HCT116 (cell line): ENCODE measurements at regions not wholly inside any gene's neighbourhood (a gene's known extent, or its start where the extent isn't known, plus 50 kb on each side); places are given as distances from the start of the nearest gene placed in this dataset.

Source experiments
- ATAC-seq: fragments of 200-7000 bp; cut with Tn5 transposase; 2 replicates; pipeline ENCODE4 v1.9.1; 2020; ENCODE audit warnings: mild to moderate bottlenecking, moderate library complexity
- BruUV-seq: library from RNA; stranded (reverse); fragments of 400-500 nt; replicated peaks from 2 replicates; lab custom pipeline; 2021; lab: Mats Ljungman, UMichigan
- CTCF ChIA-PET: fragments of 300-600 bp; sonication (Branson Sonifier 250); formaldehyde crosslinking; loops from one replicate; lab custom pipeline; 2021; ENCODE audit warnings: antibody characterized with exemption; lab: Charles Lee
- POLR2A ChIA-PET: fragments of 300-600, 350-600 bp; sonication (Branson Sonifier 250); formaldehyde crosslinking; loops from one replicate; lab custom pipeline; 2021; ENCODE audit warnings: antibody characterized with exemption; lab: Charles Lee
- RAD21 ChIA-PET, 2 experiments: fragments of 300-600 bp; sonication (Branson Sonifier 250); formaldehyde crosslinking; loops; one replicate each; lab custom pipeline; 2023; ENCODE audit warnings: low total read pairs in 2 of 2; ENCODE audit not compliant: uncharacterized antibody in 2 of 2, unreplicated experiment in 2 of 2, low non-redundant PET in 1 of 2; lab: Charles Lee
- DNase-seq: peaks from one replicate; pipeline ENCODE4 v3.0.0-alpha.2; 2010; ENCODE audit warnings: low read depth, low spot score
- H2AFZ ChIP-seq: fragments of 200-600 bp; shearing (Covaris generic), sonication (generic); 2 replicates; pipeline ENCODE4 v1.6.1; 2017; ENCODE audit warnings: low read depth, mixed run types, mixed read lengths, antibody characterized with exemption, low read length; ENCODE audit not compliant: poor library complexity, severe bottlenecking
- H3K27ac ChIP-seq: 2 replicates; pipeline ENCODE4 v1.5.1; 2012; ENCODE audit warnings: low read depth, low read length
- H3K27me3 ChIP-seq: fragments of 200-600 bp; sonication (generic); 2 replicates; pipeline ENCODE4 v1.6.1; 2016; ENCODE audit warnings: mixed run types, low read length, mixed read lengths; ENCODE audit not compliant: insufficient read depth
- H3K36me3 ChIP-seq, 2 experiments: fragments of 200-500 bp in 1 of 2; fragments of 200-600 bp in 1 of 2; sonication (Bioruptor generic) in 1 of 2; sonication (generic) in 1 of 2; 2 replicates each; pipeline versions ENCODE4 v1.5.1 to v1.6.1; 2014 to 2016; ENCODE audit warnings: low read length in 2 of 2, inconsistent platforms in 1 of 2, mixed read lengths in 1 of 2, mixed run types in 1 of 2; ENCODE audit not compliant: insufficient read depth in 2 of 2, control insufficient read depth in 1 of 2
- H3K4me1 ChIP-seq, 2 experiments: fragments of 200-600 bp in 1 of 2; sonication (generic) in 1 of 2; 2 replicates each; pipeline versions ENCODE4 v1.5.1 to v1.6.1; 2012 to 2017; ENCODE audit warnings: low read length in 2 of 2, inconsistent platforms in 1 of 2, mild to moderate bottlenecking in 1 of 2, mixed read lengths in 1 of 2, mixed run types in 1 of 2, moderate library complexity in 1 of 2; ENCODE audit not compliant: insufficient read depth in 2 of 2, control insufficient read depth in 1 of 2
- H3K4me2 ChIP-seq: fragments of 200-600 bp; sonication (generic); 2 replicates; pipeline ENCODE4 v1.6.1; 2017; ENCODE audit warnings: mixed run types, low read length, mixed read lengths
- H3K4me3 ChIP-seq, 2 experiments: fragments of 200-600 bp in 1 of 2; sonication (generic) in 1 of 2; replicated peaks in 1 of 2; 2 replicates each; pipeline ENCODE4 v1.5.1; 2011 to 2016; ENCODE audit warnings: low read length in 2 of 2, control low read depth in 1 of 2, low read depth in 1 of 2, mild to moderate bottlenecking in 1 of 2, mixed read lengths in 1 of 2, mixed run types in 1 of 2
- H3K79me2 ChIP-seq: fragments of 200-600 bp; sonication (generic); 2 replicates; pipeline ENCODE4 v1.6.1; 2017; ENCODE audit warnings: mild to moderate bottlenecking, mixed run types, low read length, moderate library complexity, mixed read lengths; ENCODE audit not compliant: insufficient read depth
- H3K9ac ChIP-seq: fragments of 200-600 bp; sonication (generic); 2 replicates; pipeline ENCODE4 v1.6.1; 2016; ENCODE audit warnings: low read length, mixed read lengths
- H3K9me2 ChIP-seq: fragments of 200-600 bp; sonication (generic), shearing (Covaris generic); 2 replicates; pipeline ENCODE4 v1.6.1; 2017; ENCODE audit warnings: mixed run types, mild to moderate bottlenecking, moderate library complexity; ENCODE audit not compliant: insufficient read depth
- H3K9me3 ChIP-seq, 2 experiments: fragments of 200-500 bp in 1 of 2; fragments of 200-600 bp in 1 of 2; sonication (Bioruptor generic) in 1 of 2; sonication (generic) in 1 of 2; 2 replicates each; pipeline ENCODE4 v1.6.1; 2014 to 2017; ENCODE audit warnings: low read length in 2 of 2, mixed read lengths in 2 of 2, inconsistent platforms in 1 of 2, low read depth in 1 of 2, mild to moderate bottlenecking in 1 of 2, mixed run types in 1 of 2, moderate library complexity in 1 of 2; ENCODE audit not compliant: control insufficient read depth in 1 of 2, insufficient read depth in 1 of 2
- H4K20me1 ChIP-seq: fragments of 200-600 bp; sonication (generic), shearing (Covaris generic); 2 replicates; pipeline ENCODE4 v1.6.1; 2017; ENCODE audit warnings: mixed run types, mild to moderate bottlenecking, moderate library complexity; ENCODE audit not compliant: insufficient read depth
- CTCF ChIP-seq, 3 experiments: fragments of 200-600 bp in 1 of 3; sonication (generic) in 1 of 3; IDR thresholded peaks in 2 of 3; conservative IDR thresholded peaks in 1 of 3; 2 replicates each; pipeline ENCODE4 v1.5.1; 2012 to 2017; ENCODE audit warnings: low read depth in 2 of 3, low read length in 2 of 3, antibody characterized with exemption in 1 of 3, borderline replicate concordance in 1 of 3, control low read depth in 1 of 3, mild to moderate bottlenecking in 1 of 3, mixed read lengths in 1 of 3, mixed run types in 1 of 3, moderate library complexity in 1 of 3; ENCODE audit not compliant: insufficient read depth in 1 of 3
- EZH2phosphoT487 ChIP-seq: fragments of 200-600 bp; IDR thresholded peaks from 2 replicates; pipeline ENCODE4 v1.6.1; 2018; ENCODE audit warnings: antibody characterized with exemption, borderline replicate concordance
- FOSL1 ChIP-seq: IDR thresholded peaks from 2 replicates; pipeline ENCODE4 v1.6.1; 2012; ENCODE audit warnings: low read depth
- MAX ChIP-seq: IDR thresholded peaks from 2 replicates; pipeline ENCODE4 v1.6.1; 2012
- POLR2AphosphoS5 ChIP-seq: IDR thresholded peaks from 2 replicates; pipeline ENCODE4 v1.6.1; 2011; ENCODE audit warnings: mild to moderate bottlenecking, low read depth, low read length, moderate library complexity
- RAD21 ChIP-seq: IDR thresholded peaks from 2 replicates; pipeline ENCODE4 v1.6.1; 2012; ENCODE audit warnings: low read depth, mild to moderate bottlenecking
- REST ChIP-seq: IDR thresholded peaks from 2 replicates; pipeline ENCODE4 v1.6.1; 2012; ENCODE audit warnings: low read depth
- SP1 ChIP-seq: IDR thresholded peaks from 2 replicates; pipeline ENCODE4 v1.6.1; 2012; ENCODE audit warnings: low read depth
- ZBTB33 ChIP-seq: IDR thresholded peaks from 2 replicates; pipeline ENCODE4 v1.6.1; 2011; ENCODE audit warnings: mild to moderate bottlenecking, low read length, moderate library complexity; ENCODE audit not compliant: insufficient replicate concordance; ENCODE audit errors: extremely low read depth
- ZFX ChIP-seq: fragments of 450-650 bp; IDR thresholded peaks from 2 replicates; pipeline ENCODE4 v1.6.1; 2017
- intact Hi-C: fragments of 100-400 bp; cut with micrococcal nuclease; formaldehyde crosslinking; loops from 2 replicates; pipeline ENCODE4 v1.10.0; 2022

- TF ChIP-seq REST (no peak), SP1 (no peak)
Measured at GRCh38 chr2:118223511-118223991, 135.3 kb downstream of the INSIG2 start (continued).

- no peaks in the 10 kb centered on the region for H3K79me2 ChIP-seq
- H3K36me3 ChIP-seq = no peaks in the 10 kb centered on the region
- ChIA-PET POLR2A (no interaction called here), RAD21 (interaction anchor here in 1 of 2 experiments (0.6 kb wide), 1 partner anchor 629 kb away, joined by 6 read pairs; no protein-coding TSS in a partner anchor), CTCF (interaction anchor here (1.1 to 4.3 kb wide), 4 partner anchors 176 to 635 kb away, joined by 3 to 28 read pairs (median 4); partner anchors contain the start of gene DDX18)
- H3K27me3 ChIP-seq = no peaks in the 10 kb centered on the region
- no TSS peak for BruUV-seq
- no peak overlapping the region for H3K9ac ChIP-seq
- DNase-seq (no peak), ATAC-seq (no peak)
- peak overlapping the region; percentile 15 for H2AFZ ChIP-seq
- no peak overlapping the region for H3K27ac ChIP-seq
- no peak overlapping the region for H3K4me3 ChIP-seq
- no peaks in the 10 kb centered on the region for H3K4me1 ChIP-seq
- H3K4me2 ChIP-seq = no peak overlapping the region
- H3K9me3 ChIP-seq = no peaks in the 10 kb centered on the region
- H4K20me1 ChIP-seq = no peaks in the 10 kb centered on the region
- intact Hi-C loops = loop anchor here (1.0 to 5.0 kb wide), 4 partner anchors 148 to 642 kb away; no protein-coding TSS in a partner anchor
- H3K9me2 ChIP-seq = no peaks in the 10 kb centered on the region
- TF ChIP-seq ZFX = no peak
- TF ChIP-seq POLR2AphosphoS5 = no peak
- no peak for TF ChIP-seq EZH2phosphoT487
- TF ChIP-seq FOSL1 = no peak
- no peak for TF ChIP-seq CTCF (IDR thresholded peaks at IDR 0.05 in 2 of 3, conservative IDR thresholded peaks at IDR 0.05 in 1 of 3; ENCODE audit: borderline replicate concordance in 1 of 3, insufficient read depth in 1 of 3, low read depth in 2 of 3, low read length in 2 of 3)
- no peak for TF ChIP-seq MAX
- TF ChIP-seq REST = no peak
- no peak for TF ChIP-seq RAD21
- no peak for TF ChIP-seq ZBTB33
Measured at GRCh38 chr2:118222672-118223421, 134.6 kb downstream of the INSIG2 start.
